Glutamatergic neuron (in vitro differentiated cells): ENCODE measurements at regions not wholly inside any gene's neighbourhood (a gene's known extent, or its start where the extent isn't known, plus 50 kb on each side); places are given as distances from the start of the nearest gene placed in this dataset.

Experiments used
- DNase-seq: peaks from one replicate; pipeline ENCODE4 v3.0.0; 2022
- H3K27ac Mint-ChIP-seq: one replicate; pipeline ENCODE4 v1.8.0; 2020; ENCODE audit warnings: mild to moderate bottlenecking, mixed read lengths, inconsistent platforms; ENCODE audit not compliant: unreplicated experiment
- H3K27me3 Mint-ChIP-seq: one replicate; pipeline ENCODE4 v1.8.0; 2020; ENCODE audit warnings: mild to moderate bottlenecking, moderate library complexity, mixed read lengths, inconsistent platforms; ENCODE audit not compliant: unreplicated experiment
- H3K36me3 Mint-ChIP-seq: one replicate; pipeline ENCODE4 v1.8.0; 2020; ENCODE audit warnings: mild to moderate bottlenecking, mixed read lengths, inconsistent platforms; ENCODE audit not compliant: unreplicated experiment
- H3K4me1 Mint-ChIP-seq: one replicate; pipeline ENCODE4 v1.8.0; 2020; ENCODE audit warnings: mild to moderate bottlenecking, low read depth, mixed read lengths, inconsistent platforms; ENCODE audit not compliant: unreplicated experiment
- H3K4me3 Mint-ChIP-seq: one replicate; pipeline ENCODE4 v1.8.0; 2020; ENCODE audit warnings: mild to moderate bottlenecking, mixed read lengths, inconsistent platforms; ENCODE audit not compliant: unreplicated experiment
- H3K9me3 Mint-ChIP-seq: one replicate; pipeline ENCODE4 v1.8.0; 2020; ENCODE audit warnings: mild to moderate bottlenecking, moderate library complexity, mixed read lengths, inconsistent platforms; ENCODE audit not compliant: unreplicated experiment
- TF ChIP-seq, protein P1 (sequence below): fragments of 200-600 bp; sonication (generic); IDR thresholded peaks from one replicate; pipeline ENCODE4 v1.5.0; 2021; ENCODE audit not compliant: partially characterized antibody, unreplicated experiment

DNA sequence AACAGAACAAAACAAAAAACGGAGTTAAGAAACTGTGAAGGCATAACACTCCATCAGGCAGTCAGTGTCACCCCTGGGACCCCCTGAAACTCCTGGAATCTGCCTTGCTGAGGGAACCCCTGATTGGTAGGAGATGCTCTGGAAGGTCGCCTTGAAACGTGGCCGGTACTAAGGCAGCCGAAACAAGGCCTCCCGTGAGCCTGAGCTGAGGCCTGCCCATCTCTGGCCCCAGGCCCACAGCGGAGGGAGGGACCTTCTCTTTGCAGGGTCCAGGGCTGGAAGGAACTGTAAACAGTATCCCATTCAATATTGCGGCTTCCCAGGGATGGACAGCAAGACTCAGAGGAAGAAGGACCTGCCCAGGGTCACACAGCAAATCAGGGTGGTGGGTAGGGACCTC lies 155.7 kb downstream of the INHBB start:
- Mint-ChIP-seq H3K27ac (no peak overlapping the region), H3K4me1 (peaks cover 4% of the 10 kb centered on the region), H3K36me3 (no peaks in the 10 kb centered on the region), H3K9me3 (peaks cover 7% of the 10 kb centered on the region), H3K4me3 (no peak overlapping the region), H3K27me3 (peaks cover 7% of the 10 kb centered on the region)
- TF ChIP-seq, protein P1, sequence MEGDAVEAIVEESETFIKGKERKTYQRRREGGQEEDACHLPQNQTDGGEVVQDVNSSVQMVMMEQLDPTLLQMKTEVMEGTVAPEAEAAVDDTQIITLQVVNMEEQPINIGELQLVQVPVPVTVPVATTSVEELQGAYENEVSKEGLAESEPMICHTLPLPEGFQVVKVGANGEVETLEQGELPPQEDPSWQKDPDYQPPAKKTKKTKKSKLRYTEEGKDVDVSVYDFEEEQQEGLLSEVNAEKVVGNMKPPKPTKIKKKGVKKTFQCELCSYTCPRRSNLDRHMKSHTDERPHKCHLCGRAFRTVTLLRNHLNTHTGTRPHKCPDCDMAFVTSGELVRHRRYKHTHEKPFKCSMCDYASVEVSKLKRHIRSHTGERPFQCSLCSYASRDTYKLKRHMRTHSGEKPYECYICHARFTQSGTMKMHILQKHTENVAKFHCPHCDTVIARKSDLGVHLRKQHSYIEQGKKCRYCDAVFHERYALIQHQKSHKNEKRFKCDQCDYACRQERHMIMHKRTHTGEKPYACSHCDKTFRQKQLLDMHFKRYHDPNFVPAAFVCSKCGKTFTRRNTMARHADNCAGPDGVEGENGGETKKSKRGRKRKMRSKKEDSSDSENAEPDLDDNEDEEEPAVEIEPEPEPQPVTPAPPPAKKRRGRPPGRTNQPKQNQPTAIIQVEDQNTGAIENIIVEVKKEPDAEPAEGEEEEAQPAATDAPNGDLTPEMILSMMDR: no peak
- DNase-seq: no peak

DNA sequence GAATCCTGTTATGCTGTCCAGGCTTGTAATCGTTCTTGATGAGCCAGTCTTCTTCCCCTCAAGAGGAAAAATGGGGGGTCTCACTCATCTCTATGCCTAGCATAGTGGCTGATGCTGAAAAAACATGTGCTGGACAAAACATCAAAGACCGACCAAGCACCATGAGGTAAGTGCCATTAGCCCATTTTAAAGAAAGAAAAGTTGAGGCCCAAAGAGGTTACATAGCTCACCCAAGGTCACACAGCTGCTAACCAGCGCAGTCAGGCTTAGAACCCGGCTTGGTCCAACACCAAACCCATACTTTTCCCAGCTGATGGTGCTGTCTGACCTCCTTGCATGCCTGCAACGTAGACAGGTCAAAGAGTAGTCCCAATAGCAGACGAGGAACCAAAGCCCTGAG lies 156.4 kb downstream of the INHBB start:
- peaks cover 7% of the 10 kb centered on the region for H3K9me3 Mint-ChIP-seq
- TF ChIP-seq, protein P1: no peak
- H3K27me3 Mint-ChIP-seq: peaks cover 7% of the 10 kb centered on the region
- no peak for DNase-seq
- H3K4me1 Mint-ChIP-seq: peaks cover 3% of the 10 kb centered on the region
- no peak overlapping the region for H3K27ac Mint-ChIP-seq
- no peak overlapping the region for H3K4me3 Mint-ChIP-seq
- H3K36me3 Mint-ChIP-seq: no peaks in the 10 kb centered on the region

DNA sequence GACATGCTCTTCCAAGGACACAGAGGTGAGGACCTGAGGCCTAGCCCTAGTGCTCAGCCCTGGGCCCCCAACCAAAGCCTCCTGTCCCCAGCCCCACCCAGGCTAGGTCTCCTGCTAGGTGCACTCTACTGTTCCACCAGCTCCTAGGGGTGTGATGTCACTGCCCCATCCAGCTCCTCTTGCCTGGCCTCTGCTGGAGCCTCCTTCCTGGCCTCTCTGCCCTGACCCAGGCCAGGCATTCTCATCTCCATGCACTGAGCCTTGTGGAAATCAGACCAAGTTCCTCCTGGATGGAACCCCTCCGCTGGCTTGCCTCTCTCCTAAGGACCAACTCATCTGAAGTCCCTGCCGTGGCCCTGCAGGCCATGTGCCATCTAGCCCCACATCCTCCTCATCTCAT lies 156.8 kb downstream of the INHBB start:
- peaks cover 7% of the 10 kb centered on the region for H3K9me3 Mint-ChIP-seq
- H3K27ac Mint-ChIP-seq: no peak overlapping the region
- H3K4me3 Mint-ChIP-seq: no peak overlapping the region
- DNase-seq: no peak
- H3K27me3 Mint-ChIP-seq: peaks cover 7% of the 10 kb centered on the region
- H3K36me3 Mint-ChIP-seq: no peaks in the 10 kb centered on the region
- TF ChIP-seq, protein P1: no peak
- H3K4me1 Mint-ChIP-seq: no peaks in the 10 kb centered on the region

DNA sequence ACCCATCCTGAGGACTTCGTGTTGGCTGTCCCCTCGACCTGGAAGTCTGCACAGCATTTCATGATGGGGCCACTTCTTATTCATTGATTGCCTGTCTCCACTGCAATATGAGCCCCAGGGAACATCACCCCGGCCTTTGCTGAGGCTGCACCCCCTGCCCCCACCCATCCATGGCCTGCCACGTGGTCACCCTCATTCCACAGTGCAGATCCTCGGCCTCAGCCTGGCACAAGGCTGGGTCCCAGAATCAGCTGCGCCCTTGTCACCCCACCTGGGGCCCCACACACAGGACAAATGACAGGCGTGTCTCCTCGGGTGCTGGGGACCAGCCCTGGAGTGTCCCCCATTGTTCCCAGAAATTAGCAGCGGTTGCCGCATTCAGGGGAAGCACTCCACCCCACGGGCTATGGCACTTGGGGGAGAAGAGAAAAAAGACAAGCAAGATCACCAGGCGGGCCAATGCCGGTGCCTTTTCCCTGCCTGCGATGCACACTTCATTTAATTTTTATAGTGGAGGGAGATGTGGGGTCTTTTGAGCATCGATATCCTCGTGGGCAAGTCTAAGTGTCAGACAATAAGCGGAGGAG lies 157.4 kb downstream of the INHBB start:
- TF ChIP-seq, protein P1: no peak
- no peak overlapping the region for H3K27ac Mint-ChIP-seq
- DNase-seq: no peak
- H3K4me1 Mint-ChIP-seq: no peaks in the 10 kb centered on the region
- H3K27me3 Mint-ChIP-seq: peaks cover 7% of the 10 kb centered on the region
- H3K4me3 Mint-ChIP-seq: no peak overlapping the region
- H3K9me3 Mint-ChIP-seq: peaks cover 7% of the 10 kb centered on the region
- no peaks in the 10 kb centered on the region for H3K36me3 Mint-ChIP-seq

DNA sequence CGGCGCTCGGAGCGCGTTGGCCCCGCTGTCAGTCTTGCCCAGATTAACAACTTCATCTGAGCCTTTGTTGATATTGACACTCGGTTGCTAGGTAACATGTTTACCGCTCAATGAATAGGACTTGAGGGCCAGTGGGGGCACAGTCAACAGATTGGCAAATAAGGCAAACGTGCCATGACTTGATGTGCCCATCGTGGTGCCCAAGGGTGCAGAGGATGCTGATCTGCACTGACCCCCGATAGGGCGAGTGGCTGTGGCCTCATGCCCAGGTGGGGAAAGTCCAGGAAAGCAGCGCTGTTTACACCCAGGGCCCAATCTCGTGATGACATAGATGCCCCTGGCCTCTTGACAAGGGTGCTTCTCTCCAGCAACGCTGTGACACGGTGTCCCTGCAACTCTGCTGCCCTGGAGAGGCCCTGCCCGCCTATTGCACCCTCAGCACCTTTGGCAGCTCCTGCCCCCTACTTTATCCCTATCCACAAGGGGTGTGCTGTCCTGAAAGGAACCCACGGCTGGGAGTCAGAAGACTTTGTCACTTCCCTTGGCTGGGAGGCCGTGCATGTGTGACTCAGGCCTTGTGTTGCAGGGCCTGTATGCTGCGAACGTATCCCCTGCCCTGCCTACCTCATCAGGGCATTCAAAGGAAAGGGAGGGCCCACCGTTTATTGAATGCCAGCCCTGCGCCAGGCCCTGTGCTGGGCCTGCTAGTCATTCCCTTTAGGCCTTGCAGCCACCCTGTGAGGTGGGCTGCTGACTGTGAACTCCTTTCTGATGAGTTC lies 158.0 kb downstream of the INHBB start:
- Mint-ChIP-seq H3K4me3 (no peak overlapping the region), H3K36me3 (no peaks in the 10 kb centered on the region), H3K27ac (no peak overlapping the region), H3K27me3 (peaks cover 7% of the 10 kb centered on the region), H3K9me3 (peaks cover 7% of the 10 kb centered on the region), H3K4me1 (no peaks in the 10 kb centered on the region)
- no peak for DNase-seq
- TF ChIP-seq, protein P1: no peak
